Stimulated activated memory B cell treated with anti-CD40 and anti-IgM and Interleukin-4, amounts not matched to agents 10 μg/mL and 1 μg/mL and 100 μg/mL, for 72 hours (primary cell): ENCODE measurements at regions not wholly inside any gene's neighbourhood (a gene's known extent, or its start where the extent isn't known, plus 50 kb on each side); places are given as distances from the start of the nearest gene placed in this dataset.

Experiments
- ATAC-seq: fragments of 150-1000 bp; cut with Tn5 transposase; 2 replicates; pipeline ENCODE4 v1.10.0; 2021
- H3K27ac Mint-ChIP-seq: one replicate; pipeline ENCODE4 v1.8.0; 2022; ENCODE audit warnings: mild to moderate bottlenecking, mixed read lengths
- H3K27me3 Mint-ChIP-seq: one replicate; pipeline ENCODE4 v1.8.0; 2022; ENCODE audit warnings: mixed read lengths
- H3K36me3 Mint-ChIP-seq: one replicate; pipeline ENCODE4 v1.8.0; 2022; ENCODE audit warnings: mixed read lengths
- H3K4me1 Mint-ChIP-seq: one replicate; pipeline ENCODE4 v1.8.0; 2022; ENCODE audit warnings: mixed read lengths
- H3K4me3 Mint-ChIP-seq: one replicate; pipeline ENCODE4 v1.8.0; 2022; ENCODE audit warnings: mild to moderate bottlenecking, moderate library complexity, mixed read lengths
- H3K9me3 Mint-ChIP-seq: one replicate; pipeline ENCODE4 v1.8.0; 2022; ENCODE audit warnings: mixed read lengths

- no peak overlapping the region for H3K27ac Mint-ChIP-seq
- H3K27me3 Mint-ChIP-seq = peaks cover 19% of the 10 kb centered on the region
- no peak overlapping the region for H3K4me3 Mint-ChIP-seq
- no peaks in the 10 kb centered on the region for H3K4me1 Mint-ChIP-seq
- no peak for ATAC-seq
- H3K36me3 Mint-ChIP-seq = no peaks in the 10 kb centered on the region
- H3K9me3 Mint-ChIP-seq = no peaks in the 10 kb centered on the region
These were observed 130.3 kb upstream of the ARHGAP42 start for GRCh38 chr11:100556781-100557180.

GRCh38 chr11:100557830-100558611 lies 129.1 kb upstream of the ARHGAP42 start:
- H3K27me3 Mint-ChIP-seq = peaks cover 13% of the 10 kb centered on the region
- no peaks in the 10 kb centered on the region for H3K36me3 Mint-ChIP-seq
- no peak for ATAC-seq
- no peak overlapping the region for H3K27ac Mint-ChIP-seq
- H3K9me3 Mint-ChIP-seq = no peaks in the 10 kb centered on the region
- no peaks in the 10 kb centered on the region for H3K4me1 Mint-ChIP-seq
- no peak overlapping the region for H3K4me3 Mint-ChIP-seq

- Mint-ChIP-seq H3K36me3 (no peaks in the 10 kb centered on the region), H3K4me1 (no peaks in the 10 kb centered on the region), H3K9me3 (no peaks in the 10 kb centered on the region), H3K27ac (no peak overlapping the region), H3K27me3 (peaks cover 19% of the 10 kb centered on the region), H3K4me3 (no peak overlapping the region)
- no peak for ATAC-seq
These were observed 126.5 kb upstream of the ARHGAP42 start for GRCh38 chr11:100560606-100561005.

- Mint-ChIP-seq H3K9me3 (no peaks in the 10 kb centered on the region), H3K27me3 (peaks cover 25% of the 10 kb centered on the region), H3K36me3 (no peaks in the 10 kb centered on the region), H3K4me3 (no peak overlapping the region), H3K4me1 (no peaks in the 10 kb centered on the region), H3K27ac (no peak overlapping the region)
- ATAC-seq = no peak
These were observed 125.8 kb upstream of the ARHGAP42 start for GRCh38 chr11:100561323-100561722.

- H3K36me3 Mint-ChIP-seq = no peaks in the 10 kb centered on the region
- peaks cover 29% of the 10 kb centered on the region for H3K27me3 Mint-ChIP-seq
- no peaks in the 10 kb centered on the region for H3K4me1 Mint-ChIP-seq
- H3K27ac Mint-ChIP-seq = no peak overlapping the region
- no peak for ATAC-seq
- no peak overlapping the region for H3K4me3 Mint-ChIP-seq
- H3K9me3 Mint-ChIP-seq = no peaks in the 10 kb centered on the region
These were observed 125.0 kb upstream of the ARHGAP42 start for GRCh38 chr11:100562128-100562527.

GRCh38 chr11:100563541-100564280 lies 123.4 kb upstream of the ARHGAP42 start:
- Mint-ChIP-seq H3K27ac (no peak overlapping the region), H3K4me1 (no peaks in the 10 kb centered on the region), H3K36me3 (no peaks in the 10 kb centered on the region), H3K9me3 (no peaks in the 10 kb centered on the region), H3K27me3 (peaks cover 37% of the 10 kb centered on the region), H3K4me3 (no peak overlapping the region)
- no peak for ATAC-seq

GRCh38 chr11:100573911-100574513 lies 113.1 kb upstream of the ARHGAP42 start:
- no peaks in the 10 kb centered on the region for H3K4me1 Mint-ChIP-seq
- no peaks in the 10 kb centered on the region for H3K36me3 Mint-ChIP-seq
- no peak for ATAC-seq
- no peaks in the 10 kb centered on the region for H3K27me3 Mint-ChIP-seq
- H3K4me3 Mint-ChIP-seq = no peak overlapping the region
- H3K27ac Mint-ChIP-seq = no peak overlapping the region
- H3K9me3 Mint-ChIP-seq = no peaks in the 10 kb centered on the region

GRCh38 chr11:100574894-100575769 lies 112.0 kb upstream of the ARHGAP42 start:
- no peak overlapping the region for H3K27ac Mint-ChIP-seq
- no peak for ATAC-seq
- H3K9me3 Mint-ChIP-seq = no peaks in the 10 kb centered on the region
- no peaks in the 10 kb centered on the region for H3K36me3 Mint-ChIP-seq
- no peaks in the 10 kb centered on the region for H3K27me3 Mint-ChIP-seq
- H3K4me1 Mint-ChIP-seq = no peaks in the 10 kb centered on the region
- H3K4me3 Mint-ChIP-seq = no peak overlapping the region

- Mint-ChIP-seq H3K27me3 (no peaks in the 10 kb centered on the region), H3K27ac (no peak overlapping the region), H3K9me3 (no peaks in the 10 kb centered on the region), H3K4me1 (no peaks in the 10 kb centered on the region), H3K36me3 (no peaks in the 10 kb centered on the region), H3K4me3 (no peak overlapping the region)
- peak; percentile 58 for ATAC-seq
These were observed 111.0 kb upstream of the ARHGAP42 start for GRCh38 chr11:100575860-100576717.

GRCh38 chr11:100576718-100577021 lies 110.4 kb upstream of the ARHGAP42 start:
- Mint-ChIP-seq H3K27me3 (no peaks in the 10 kb centered on the region), H3K36me3 (no peaks in the 10 kb centered on the region), H3K4me3 (no peak overlapping the region), H3K9me3 (no peaks in the 10 kb centered on the region), H3K27ac (no peak overlapping the region), H3K4me1 (no peaks in the 10 kb centered on the region)
- no peak for ATAC-seq

- Mint-ChIP-seq H3K27ac (no peak overlapping the region), H3K9me3 (no peaks in the 10 kb centered on the region), H3K36me3 (no peaks in the 10 kb centered on the region), H3K4me3 (no peak overlapping the region), H3K27me3 (no peaks in the 10 kb centered on the region), H3K4me1 (no peaks in the 10 kb centered on the region)
- no peak for ATAC-seq
These were observed 108.2 kb upstream of the ARHGAP42 start for GRCh38 chr11:100578831-100579311.

GRCh38 chr11:100581318-100581717 lies 105.8 kb upstream of the ARHGAP42 start:
- no peak for ATAC-seq
- Mint-ChIP-seq H3K4me3 (no peak overlapping the region), H3K9me3 (peaks cover 3% of the 10 kb centered on the region), H3K36me3 (no peaks in the 10 kb centered on the region), H3K27ac (no peak overlapping the region), H3K4me1 (no peaks in the 10 kb centered on the region), H3K27me3 (no peaks in the 10 kb centered on the region)

GRCh38 chr11:100584201-100584985 lies 102.7 kb upstream of the ARHGAP42 start:
- peaks cover 3% of the 10 kb centered on the region for H3K9me3 Mint-ChIP-seq
- H3K4me1 Mint-ChIP-seq = peaks cover 9% of the 10 kb centered on the region
- peaks cover 11% of the 10 kb centered on the region for H3K27me3 Mint-ChIP-seq
- H3K36me3 Mint-ChIP-seq = no peaks in the 10 kb centered on the region
- no peak for ATAC-seq
- H3K27ac Mint-ChIP-seq = no peak overlapping the region
- no peak overlapping the region for H3K4me3 Mint-ChIP-seq

GRCh38 chr11:100585728-100586127 lies 101.4 kb upstream of the ARHGAP42 start:
- no peak overlapping the region for H3K27ac Mint-ChIP-seq
- H3K9me3 Mint-ChIP-seq = peaks cover 3% of the 10 kb centered on the region
- H3K36me3 Mint-ChIP-seq = no peaks in the 10 kb centered on the region
- ATAC-seq = no peak
- peaks cover 20% of the 10 kb centered on the region for H3K27me3 Mint-ChIP-seq
- H3K4me3 Mint-ChIP-seq = no peak overlapping the region
- H3K4me1 Mint-ChIP-seq = peaks cover 9% of the 10 kb centered on the region
